NCI-H2107 treated with DMSO at 0.1 percent for 48 hours (cell line): ENCODE measurements at regions not wholly inside any gene's neighbourhood (a gene's known extent, or its start where the extent isn't known, plus 50 kb on each side); places are given as distances from the start of the nearest gene placed in this dataset.
"Not testable (repeated sequence)": the region's sequence is repeated elsewhere in the genome, so short reads cannot be mapped to it uniquely, and the experiment has no call there.

Experiments used
- DNase-seq: peaks from one replicate; lab custom pipeline; 2025; ENCODE audit not compliant: unreplicated experiment; lab: John Stamatoyannopoulos, UW

GRCh38 chr10:4249841-4250586 lies 465.0 kb upstream of the KLF6 start:
- DNase-seq, result no peak

- DNase-seq, result no peak
These were observed 462.4 kb upstream of the KLF6 start for GRCh38 chr10:4247379-4247778.

GRCh38 chr10:4246881-4247358 lies 461.9 kb upstream of the KLF6 start:
- no peak for DNase-seq

GRCh38 chr10:4243651-4244050 lies 458.6 kb upstream of the KLF6 start:
- DNase-seq, result no peak

- DNase-seq, result no peak
These were observed 458.2 kb upstream of the KLF6 start for GRCh38 chr10:4243169-4243568.

GRCh38 chr10:4242561-4243035 lies 457.6 kb upstream of the KLF6 start:
- DNase-seq, result peak; percentile 1

GRCh38 chr10:4241724-4242345 lies 456.8 kb upstream of the KLF6 start:
- DNase-seq, result no peak

- no peak for DNase-seq
These were observed 455.7 kb upstream of the KLF6 start for GRCh38 chr10:4240608-4241197.

- DNase-seq, result no peak
These were observed 454.2 kb upstream of the KLF6 start for GRCh38 chr10:4239186-4239585.

- not testable (repeated sequence) for DNase-seq
These were observed 451.9 kb upstream of the KLF6 start for GRCh38 chr10:4236905-4237304.

- no peak for DNase-seq
These were observed 449.7 kb upstream of the KLF6 start for GRCh38 chr10:4234661-4235060.

GRCh38 chr10:4231439-4231838 lies 446.4 kb upstream of the KLF6 start:
- DNase-seq, result no peak

- no peak for DNase-seq
These were observed 445.0 kb upstream of the KLF6 start for GRCh38 chr10:4230036-4230435.

- no peak for DNase-seq
These were observed 444.1 kb upstream of the KLF6 start for GRCh38 chr10:4229106-4229505.

GRCh38 chr10:4227586-4227985 lies 442.6 kb upstream of the KLF6 start:
- no peak for DNase-seq

GRCh38 chr10:4226941-4227540 lies 442.0 kb upstream of the KLF6 start:
- DNase-seq, result no peak

GRCh38 chr10:4224178-4224577 lies 439.2 kb upstream of the KLF6 start:
- no peak for DNase-seq

GRCh38 chr10:4221310-4221709 lies 436.3 kb upstream of the KLF6 start:
- DNase-seq, result not testable (repeated sequence)

GRCh38 chr10:4219901-4220300 lies 434.9 kb upstream of the KLF6 start:
- no peak for DNase-seq

GRCh38 chr10:4217653-4218052 lies 432.6 kb upstream of the KLF6 start:
- DNase-seq, result no peak

- no peak for DNase-seq
These were observed 432.2 kb upstream of the KLF6 start for GRCh38 chr10:4217187-4217586.

GRCh38 chr10:4216726-4217125 lies 431.7 kb upstream of the KLF6 start:
- DNase-seq, result no peak
